Fibroblast of lung (primary cell): ENCODE measurements at regions not wholly inside any gene's neighbourhood (a gene's known extent, or its start where the extent isn't known, plus 50 kb on each side); places are given as distances from the start of the nearest gene placed in this dataset.

ENCODE experiments used
- EZH2 ChIP-seq: IDR thresholded peaks from 2 replicates; pipeline ENCODE4 v1.5.1; 2012; ENCODE audit warnings: low read length, control low read depth, mild to moderate bottlenecking; ENCODE audit errors: missing control alignments
- TF ChIP-seq, protein P1 (sequence below), 2 donors: IDR thresholded peaks in 1 of 2; conservative IDR thresholded peaks in 1 of 2; 1 replicate in 1 of 2; 2 replicates in 1 of 2; pipeline ENCODE4 v1.5.1; 2011 to 2012; ENCODE audit warnings: low read length in 2 of 2, control low read depth in 1 of 2, inconsistent platforms in 1 of 2, low read depth in 1 of 2, mild to moderate bottlenecking in 1 of 2

DNA sequence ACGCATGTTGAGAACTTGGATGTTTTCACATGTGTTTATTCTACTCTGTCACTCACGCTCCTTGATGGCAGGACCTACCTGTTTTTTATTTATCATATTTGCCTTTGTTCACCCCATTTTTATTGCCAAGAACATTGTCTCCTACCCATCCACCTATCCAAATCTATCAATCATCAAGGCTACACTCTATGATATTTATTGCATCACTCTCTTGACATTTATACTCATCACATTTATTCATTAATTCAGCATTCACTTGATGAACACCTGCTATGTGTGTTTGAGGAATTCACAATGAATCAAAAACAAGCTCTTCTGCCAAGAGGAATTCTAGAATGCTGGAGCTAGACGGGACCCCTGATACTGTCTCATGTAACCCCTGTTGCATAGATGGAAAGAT, 94.5 kb upstream of the ZNF469 start:
- TF ChIP-seq, protein P1, sequence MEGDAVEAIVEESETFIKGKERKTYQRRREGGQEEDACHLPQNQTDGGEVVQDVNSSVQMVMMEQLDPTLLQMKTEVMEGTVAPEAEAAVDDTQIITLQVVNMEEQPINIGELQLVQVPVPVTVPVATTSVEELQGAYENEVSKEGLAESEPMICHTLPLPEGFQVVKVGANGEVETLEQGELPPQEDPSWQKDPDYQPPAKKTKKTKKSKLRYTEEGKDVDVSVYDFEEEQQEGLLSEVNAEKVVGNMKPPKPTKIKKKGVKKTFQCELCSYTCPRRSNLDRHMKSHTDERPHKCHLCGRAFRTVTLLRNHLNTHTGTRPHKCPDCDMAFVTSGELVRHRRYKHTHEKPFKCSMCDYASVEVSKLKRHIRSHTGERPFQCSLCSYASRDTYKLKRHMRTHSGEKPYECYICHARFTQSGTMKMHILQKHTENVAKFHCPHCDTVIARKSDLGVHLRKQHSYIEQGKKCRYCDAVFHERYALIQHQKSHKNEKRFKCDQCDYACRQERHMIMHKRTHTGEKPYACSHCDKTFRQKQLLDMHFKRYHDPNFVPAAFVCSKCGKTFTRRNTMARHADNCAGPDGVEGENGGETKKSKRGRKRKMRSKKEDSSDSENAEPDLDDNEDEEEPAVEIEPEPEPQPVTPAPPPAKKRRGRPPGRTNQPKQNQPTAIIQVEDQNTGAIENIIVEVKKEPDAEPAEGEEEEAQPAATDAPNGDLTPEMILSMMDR (conservative IDR thresholded peaks at IDR 0.05 in 1 of 2, IDR thresholded peaks at IDR 0.05 in 1 of 2; ENCODE audit: low read depth in 1 of 2, low read length in 2 of 2): no peak
- TF ChIP-seq EZH2: no peak
